ENCODE measurements at regions not wholly inside any gene's neighbourhood (a gene's known extent, or its start where the extent isn't known, plus 50 kb on each side); places are given as distances from the start of the nearest gene placed in this dataset.
"Not testable (repeated sequence)": the region's sequence is repeated elsewhere in the genome, so short reads cannot be mapped to it uniquely, and the experiment has no call there.

DNA sequence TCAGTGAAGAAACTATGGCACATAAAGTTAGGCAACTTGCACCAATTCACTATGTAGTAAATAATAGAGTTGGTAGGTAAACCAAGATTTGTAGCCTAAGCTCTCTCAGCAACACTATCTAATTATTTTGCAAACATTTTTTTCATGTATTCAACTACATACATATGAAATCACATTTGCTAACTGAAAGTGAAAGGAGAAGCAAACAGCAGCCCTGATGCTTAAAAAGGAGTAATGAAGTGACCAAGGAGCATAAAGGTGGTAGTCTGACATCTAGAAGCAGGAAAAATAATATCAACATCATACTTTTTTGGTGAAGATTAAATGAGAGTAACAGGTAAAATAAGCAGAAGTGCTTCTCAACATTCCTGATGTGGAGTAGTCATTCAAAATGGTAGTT lies 603.7 kb downstream of the GRXCR1 start:
- H3K4me3 ChIP-seq (ENCODE audit: low read depth, low read length): no peak overlapping the region
- no peak for DNase-seq (ENCODE audit: low read depth)
- TF ChIP-seq, protein P1, sequence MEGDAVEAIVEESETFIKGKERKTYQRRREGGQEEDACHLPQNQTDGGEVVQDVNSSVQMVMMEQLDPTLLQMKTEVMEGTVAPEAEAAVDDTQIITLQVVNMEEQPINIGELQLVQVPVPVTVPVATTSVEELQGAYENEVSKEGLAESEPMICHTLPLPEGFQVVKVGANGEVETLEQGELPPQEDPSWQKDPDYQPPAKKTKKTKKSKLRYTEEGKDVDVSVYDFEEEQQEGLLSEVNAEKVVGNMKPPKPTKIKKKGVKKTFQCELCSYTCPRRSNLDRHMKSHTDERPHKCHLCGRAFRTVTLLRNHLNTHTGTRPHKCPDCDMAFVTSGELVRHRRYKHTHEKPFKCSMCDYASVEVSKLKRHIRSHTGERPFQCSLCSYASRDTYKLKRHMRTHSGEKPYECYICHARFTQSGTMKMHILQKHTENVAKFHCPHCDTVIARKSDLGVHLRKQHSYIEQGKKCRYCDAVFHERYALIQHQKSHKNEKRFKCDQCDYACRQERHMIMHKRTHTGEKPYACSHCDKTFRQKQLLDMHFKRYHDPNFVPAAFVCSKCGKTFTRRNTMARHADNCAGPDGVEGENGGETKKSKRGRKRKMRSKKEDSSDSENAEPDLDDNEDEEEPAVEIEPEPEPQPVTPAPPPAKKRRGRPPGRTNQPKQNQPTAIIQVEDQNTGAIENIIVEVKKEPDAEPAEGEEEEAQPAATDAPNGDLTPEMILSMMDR (conservative IDR thresholded peaks at IDR 0.05; ENCODE audit: low read depth, low read length): no peak

DNA sequence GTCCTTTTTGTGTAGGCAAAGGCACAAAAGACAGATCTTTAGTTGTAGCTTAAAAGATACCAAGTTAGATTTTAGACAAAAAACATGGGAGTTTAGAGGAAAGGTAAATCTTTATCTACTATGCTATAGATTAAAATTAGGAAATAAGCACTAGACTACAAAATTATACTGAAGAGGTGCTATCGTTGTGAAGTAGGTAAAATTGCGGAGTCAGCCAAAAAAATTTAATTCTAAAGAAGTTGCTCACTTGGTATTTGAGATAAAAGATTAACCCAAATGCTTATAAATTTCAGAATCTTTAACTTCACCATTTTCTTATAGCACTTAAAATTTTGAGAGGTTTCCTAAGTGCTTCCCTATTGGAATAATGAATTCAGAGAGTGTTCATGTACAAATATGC lies 604.1 kb downstream of the GRXCR1 start:
- H3K4me3 ChIP-seq (ENCODE audit: low read depth, low read length): no peak overlapping the region
- TF ChIP-seq, protein P1 (conservative IDR thresholded peaks at IDR 0.05; ENCODE audit: low read depth, low read length): no peak
- DNase-seq (ENCODE audit: low read depth): no peak

DNA sequence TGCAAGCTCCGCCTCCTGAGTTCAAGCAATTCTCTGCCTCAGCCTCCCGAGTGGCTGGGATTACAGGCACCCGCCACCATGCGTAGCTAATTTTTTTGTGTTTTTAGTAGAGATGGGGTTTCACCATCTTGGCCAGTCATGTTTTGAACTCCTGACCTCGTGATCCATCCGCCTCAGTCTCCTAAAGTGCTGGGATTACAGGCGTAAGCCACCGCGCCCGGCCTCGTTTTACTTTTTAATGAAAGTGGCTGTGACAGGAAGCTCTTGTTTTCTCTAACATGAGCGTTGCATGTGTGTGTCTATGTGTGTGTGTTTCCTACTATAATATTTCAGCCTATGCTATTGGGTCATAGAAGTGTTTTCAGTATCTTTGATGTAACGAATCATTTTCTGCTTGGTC lies 613.3 kb downstream of the GRXCR1 start:
- DNase-seq (ENCODE audit: low read depth); H3K4me3 ChIP-seq (ENCODE audit: low read depth, low read length): not testable (repeated sequence)

DNA sequence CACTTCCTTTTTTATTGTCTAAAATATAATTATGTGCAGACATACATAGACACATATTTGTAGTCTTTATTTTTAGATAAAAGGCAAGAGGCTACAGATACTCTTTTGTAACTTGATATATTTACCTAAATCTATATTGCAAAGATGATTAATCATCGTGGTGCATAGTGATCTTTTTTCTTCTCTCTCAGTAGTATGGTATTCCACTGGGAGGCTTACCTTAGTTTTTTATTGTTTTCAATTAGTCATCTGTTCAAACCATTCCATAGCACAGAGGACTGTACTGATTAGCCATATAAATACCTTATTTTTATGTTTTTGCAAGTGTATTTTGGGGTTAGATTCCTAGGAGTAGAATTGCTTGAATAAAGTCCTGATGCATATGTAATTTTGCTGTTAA lies 619.7 kb downstream of the GRXCR1 start:
- H3K4me3 ChIP-seq (ENCODE audit: low read depth, low read length): no peak overlapping the region
- DNase-seq (ENCODE audit: low read depth): no peak
- TF ChIP-seq, protein P1 (conservative IDR thresholded peaks at IDR 0.05; ENCODE audit: low read depth, low read length): no peak

DNA sequence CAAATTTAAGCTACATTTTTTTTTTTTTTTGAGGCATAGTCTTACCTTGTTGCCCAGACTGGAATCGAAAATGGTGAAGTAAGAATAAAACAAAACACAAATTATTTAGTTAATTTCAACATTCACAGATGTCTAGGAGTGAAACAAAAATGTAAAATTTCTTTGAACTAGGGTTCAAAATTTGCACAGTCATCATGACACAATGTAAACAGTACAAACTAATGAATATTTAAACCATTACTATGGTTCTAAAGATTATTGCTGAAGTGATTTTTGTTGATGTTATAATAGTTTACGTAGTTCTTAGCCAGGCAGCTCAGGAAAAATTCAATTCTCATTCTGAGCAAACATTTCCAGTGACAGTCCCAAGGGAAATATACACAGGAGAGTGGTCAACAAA lies 633.1 kb downstream of the GRXCR1 start:
- TF ChIP-seq, protein P1 (conservative IDR thresholded peaks at IDR 0.05; ENCODE audit: low read depth, low read length): no peak
- DNase-seq (ENCODE audit: low read depth): no peak
- no peak overlapping the region for H3K4me3 ChIP-seq (ENCODE audit: low read depth, low read length)

DNA sequence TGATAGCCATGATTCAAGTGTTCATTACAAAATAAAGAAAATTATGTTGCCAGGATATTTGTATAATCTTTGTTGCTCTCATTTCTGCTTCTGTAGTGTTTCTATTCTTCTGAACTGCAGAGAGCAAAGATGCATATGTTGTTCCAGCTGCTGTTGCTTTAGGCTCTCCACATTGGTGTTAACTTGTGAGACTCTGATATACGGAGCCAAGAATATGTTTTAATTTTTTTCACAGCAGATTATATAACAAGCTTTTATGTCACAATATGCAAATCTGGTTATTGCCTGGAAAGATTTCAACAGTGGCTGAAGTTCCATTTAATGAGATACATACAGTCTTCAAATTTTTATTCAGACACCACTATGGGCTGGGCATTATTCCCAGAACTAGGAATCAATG lies 655.0 kb downstream of the GRXCR1 start:
- DNase-seq (ENCODE audit: low read depth): no peak
- TF ChIP-seq, protein P1 (conservative IDR thresholded peaks at IDR 0.05; ENCODE audit: low read depth, low read length): no peak
- H3K4me3 ChIP-seq (ENCODE audit: low read depth, low read length): no peak overlapping the region

DNA sequence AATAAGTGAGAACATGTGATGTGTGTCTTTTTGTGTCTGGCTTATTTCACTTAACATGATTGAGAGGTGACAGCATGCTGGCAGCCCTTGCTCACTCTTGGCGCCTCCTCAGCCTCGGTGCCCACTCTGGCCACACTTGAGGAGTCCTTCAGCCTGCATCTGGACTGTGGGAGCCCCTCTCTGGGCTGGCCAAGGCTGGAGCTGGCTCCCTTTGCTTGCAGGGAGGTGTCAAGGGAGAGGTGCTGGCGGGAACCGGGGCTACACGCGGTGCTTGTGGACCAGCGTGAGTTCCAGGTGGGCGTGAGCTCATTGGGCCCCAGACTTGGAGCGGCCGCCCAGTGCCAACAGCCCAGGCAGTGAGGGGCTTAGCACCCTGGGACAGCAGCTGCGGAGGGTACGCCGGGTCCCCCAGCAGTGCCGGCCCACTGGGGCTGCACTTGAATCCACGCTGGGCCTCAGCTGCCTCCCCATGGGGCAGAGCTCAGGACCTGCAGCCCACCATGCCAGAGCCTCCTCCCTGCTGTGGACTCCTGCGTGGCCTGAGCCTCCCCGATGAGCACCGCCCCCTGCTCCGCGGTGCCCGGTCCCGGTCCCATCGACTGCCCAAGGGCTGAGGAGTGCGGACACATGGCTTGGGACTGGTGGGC lies 658.6 kb downstream of the GRXCR1 start:
- DNase-seq (ENCODE audit: low read depth): no peak
- H3K4me3 ChIP-seq (ENCODE audit: low read depth, low read length): no peak overlapping the region
- TF ChIP-seq, protein P1 (conservative IDR thresholded peaks at IDR 0.05; ENCODE audit: low read depth, low read length): no peak

Measured in epithelial cell of proximal tubule (primary cell).